ENCODE measurements at regions not wholly inside any gene's neighbourhood (a gene's known extent, or its start where the extent isn't known, plus 50 kb on each side); places are given as distances from the start of the nearest gene placed in this dataset.
"Not testable (repeated sequence)": the region's sequence is repeated elsewhere in the genome, so short reads cannot be mapped to it uniquely, and the experiment has no call there.

GRCh38 chr5:155556700-155557099 is 543.1 kb downstream of the KIF4B start:
- no peak for TF ChIP-seq CTCF (IDR thresholded peaks at IDR 0.05; ENCODE audit: control insufficient read depth, extremely low read depth, insufficient read depth)
- no peak overlapping the region for H3K4me3 ChIP-seq (ENCODE audit: low read depth, low read length)
- no peak for DNase-seq (ENCODE audit: low read depth)

GRCh38 chr5:155562158-155562557 is 548.6 kb downstream of the KIF4B start:
- H3K4me3 ChIP-seq (ENCODE audit: low read depth, low read length): no peak overlapping the region
- no peak for TF ChIP-seq CTCF (IDR thresholded peaks at IDR 0.05; ENCODE audit: control insufficient read depth, extremely low read depth, insufficient read depth)
- DNase-seq (ENCODE audit: low read depth): no peak

- no peak overlapping the region for H3K4me3 ChIP-seq (ENCODE audit: low read depth, low read length)
- DNase-seq (ENCODE audit: low read depth): no peak
- TF ChIP-seq CTCF (IDR thresholded peaks at IDR 0.05; ENCODE audit: control insufficient read depth, extremely low read depth, insufficient read depth): no peak
Observed at GRCh38 chr5:155564541-155564940, 551.0 kb downstream of the KIF4B start.

GRCh38 chr5:155575861-155576260 is 562.3 kb downstream of the KIF4B start:
- no peak for DNase-seq (ENCODE audit: low read depth)
- H3K4me3 ChIP-seq (ENCODE audit: low read depth, low read length): no peak overlapping the region
- TF ChIP-seq CTCF (IDR thresholded peaks at IDR 0.05; ENCODE audit: control insufficient read depth, extremely low read depth, insufficient read depth): no peak

- H3K4me3 ChIP-seq (ENCODE audit: low read depth, low read length); DNase-seq (ENCODE audit: low read depth): not testable (repeated sequence)
Observed at GRCh38 chr5:155586808-155587207, 573.3 kb downstream of the KIF4B start.

GRCh38 chr5:155587458-155587857 is 573.9 kb downstream of the KIF4B start:
- no peak for TF ChIP-seq CTCF (IDR thresholded peaks at IDR 0.05; ENCODE audit: control insufficient read depth, extremely low read depth, insufficient read depth)
- H3K4me3 ChIP-seq (ENCODE audit: low read depth, low read length): no peak overlapping the region
- DNase-seq (ENCODE audit: low read depth): no peak

GRCh38 chr5:155591273-155591672 is 577.7 kb downstream of the KIF4B start:
- H3K4me3 ChIP-seq (ENCODE audit: low read depth, low read length): no peak overlapping the region
- TF ChIP-seq CTCF (IDR thresholded peaks at IDR 0.05; ENCODE audit: control insufficient read depth, extremely low read depth, insufficient read depth): no peak
- DNase-seq (ENCODE audit: low read depth): no peak

- 0 out of 2 replicates have a peak, but pooled peaks have one; percentile 7 for TF ChIP-seq CTCF (IDR thresholded peaks at IDR 0.05; ENCODE audit: control insufficient read depth, extremely low read depth, insufficient read depth)
- DNase-seq (ENCODE audit: low read depth): no peak
- H3K4me3 ChIP-seq (ENCODE audit: low read depth, low read length): no peak overlapping the region
Observed at GRCh38 chr5:155594270-155594669, 580.7 kb downstream of the KIF4B start.

Measured in LNCaP clone FGC (cell line).